ENCODE measurements at regions not wholly inside any gene's neighbourhood (a gene's known extent, or its start where the extent isn't known, plus 50 kb on each side); places are given as distances from the start of the nearest gene placed in this dataset.

DNA sequence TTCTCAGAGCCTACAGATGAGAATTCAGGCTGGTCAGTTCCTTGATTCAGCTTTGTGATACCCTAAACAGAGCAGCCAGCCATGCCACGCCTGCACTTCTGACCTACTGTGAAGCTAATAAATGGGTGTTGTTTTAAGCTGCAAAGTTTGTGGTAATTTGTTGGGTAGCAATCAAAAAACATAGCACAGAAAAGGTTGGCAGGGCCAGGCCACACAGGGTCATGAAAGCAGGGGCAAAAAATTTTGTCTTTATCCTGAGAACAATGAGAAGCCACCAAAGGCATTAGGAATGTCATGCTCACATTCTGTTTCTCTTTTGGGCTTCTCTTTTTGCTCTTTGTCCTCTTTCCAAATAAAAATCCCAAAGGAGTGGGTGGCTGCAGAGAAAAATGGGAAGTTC lies 385.9 kb downstream of the TXNL1 start:
- in situ Hi-C loops (cut with MboI; ENCODE audit: low sequenced_read_pairs), result no loop called here
- BruUV-seq (replicated peaks), result no TSS peak
- no peak overlapping the region for H2AFZ ChIP-seq (replicated peaks; ENCODE audit: low read length, poor library complexity)

More for the DNA sequence above, 385.9 kb downstream of the TXNL1 start:
- no peak overlapping the region for H3K4me2 ChIP-seq (ENCODE audit: low read depth, low read length)
- H4K91ac ChIP-seq (ENCODE audit: insufficient read depth, low read depth, low read length), result 0 out of 2 replicates have a peak overlapping the region, but pooled peaks have one; percentile 7
- H2AK9ac ChIP-seq (replicated peaks; ENCODE audit: low read depth, low read length, poor library complexity), result no peak overlapping the region
- CTCF ChIA-PET, result interaction anchor here (0.9 kb wide), 1 partner anchor 13 kb away, joined by 3 read pairs; no protein-coding TSS in a partner anchor
- no peaks in the 10 kb centered on the region for H3K36me3 ChIP-seq (ENCODE audit: control insufficient read depth, insufficient read depth, low read length)
- no peak overlapping the region for H2BK15ac ChIP-seq (ENCODE audit: low read depth, low read length)
- no peaks in the 10 kb centered on the region for H4K20me1 ChIP-seq (ENCODE audit: insufficient read depth, low read length)
- POLR2A ChIA-PET (ENCODE audit: unreplicated experiment), result no interaction called here
- intact Hi-C loops (cut with micrococcal nuclease), result no loop called here
- H2BK20ac ChIP-seq (ENCODE audit: low read depth, low read length), result no peak overlapping the region
- no peaks in the 10 kb centered on the region for H3K9me3 ChIP-seq (ENCODE audit: control insufficient read depth, insufficient read depth, low read length)
- H3K4ac ChIP-seq (ENCODE audit: low read depth, low read length), result peak overlapping the region; percentile 13; the same call in 1 of the 2 replicates
- no peak overlapping the region for H2BK5ac ChIP-seq (ENCODE audit: low read depth, low read length, poor library complexity, severe bottlenecking)
- H4K8ac ChIP-seq (ENCODE audit: low read depth in 2 of 2, low read length in 2 of 2), result no peak overlapping the region
- H3K9me1 ChIP-seq (ENCODE audit: insufficient read depth, low read length), result no peaks in the 10 kb centered on the region; the same call in 1 of the 2 replicates
- no peaks in the 10 kb centered on the region for H3K27me3 ChIP-seq (ENCODE audit: control insufficient read depth, insufficient read depth, low read length)
- H3K18ac ChIP-seq (ENCODE audit: low read depth, low read length), result no peak overlapping the region
- no peak overlapping the region for H3K4me3 ChIP-seq (ENCODE audit: insufficient read depth, low read depth, low read length)
- no peaks in the 10 kb centered on the region for H3K79me1 ChIP-seq (ENCODE audit: low read depth in 1 of 2, low read length in 2 of 2)
- no peak overlapping the region for H3K9ac ChIP-seq (ENCODE audit: low read depth, low read length)
- no peak for TF ChIP-seq RFX5 (IDR thresholded peaks at IDR 0.05; ENCODE audit: low read depth, low read length)
- no peak for TF ChIP-seq NFE2L2 (IDR thresholded peaks at IDR 0.05; ENCODE audit: low read depth, low read length)
- no peak for TF ChIP-seq ELK1 (IDR thresholded peaks at IDR 0.05; ENCODE audit: borderline replicate concordance, low read depth, low read length)
- TF ChIP-seq CHD1 (IDR thresholded peaks at IDR 0.05; ENCODE audit: low read depth, low read length), result no peak
- no peak for TF ChIP-seq POLR2A (IDR thresholded peaks at IDR 0.05; ENCODE audit: low read depth, low read length)
- TF ChIP-seq BHLHE40 (IDR thresholded peaks at IDR 0.05; ENCODE audit: low read depth, low read length), result no peak
- TF ChIP-seq CEBPB (IDR thresholded peaks at IDR 0.05; ENCODE audit: low read depth, low read length), result no peak
- no peak for TF ChIP-seq SMC3 (IDR thresholded peaks at IDR 0.05; ENCODE audit: low read depth, low read length)
- no peak for TF ChIP-seq RCOR1 (IDR thresholded peaks at IDR 0.05; ENCODE audit: insufficient replicate concordance, low read length)
- no peak for TF ChIP-seq MXI1 (IDR thresholded peaks at IDR 0.05; ENCODE audit: borderline replicate concordance, low read depth, low read length)
- no peak overlapping the region for H2BK120ac ChIP-seq (ENCODE audit: low read depth, low read length)
- no CpG with 5 or more reads among the region's 1 CpG for WGBS, 2 experiments (ENCODE audit: extremely low coverage in 2 of 2, insufficient read length in 1 of 2)
- dilution Hi-C loops (cut with HindIII; ENCODE audit: low sequenced_read_pairs, unreplicated experiment), result no loop called here
- no peak overlapping the region for H2AK5ac ChIP-seq (ENCODE audit: low read depth, low read length)
- H3K14ac ChIP-seq (replicated peaks; ENCODE audit: low read depth, low read length), result no peak overlapping the region
- ATAC-seq (ENCODE audit: low read depth) (no peak), DNase-seq (no peak)
- H3K27ac ChIP-seq (ENCODE audit: insufficient read depth, low read length), result no peak overlapping the region
- H3K4me1 ChIP-seq (ENCODE audit: control insufficient read depth, insufficient read depth, low read length), result peaks cover 4% of the 10 kb centered on the region; the same call in 1 of the 2 replicates
- H3K23ac ChIP-seq (ENCODE audit: low read depth, low read length), result no peak overlapping the region
- H3K56ac ChIP-seq (ENCODE audit: extremely low read depth, insufficient read depth, low read length), result no peak overlapping the region
- H4K5ac ChIP-seq (ENCODE audit: low read depth, low read length), result no peak overlapping the region

All from IMR-90 (cell line).